ENCODE measurements at regions not wholly inside any gene's neighbourhood (a gene's known extent, or its start where the extent isn't known, plus 50 kb on each side); places are given as distances from the start of the nearest gene placed in this dataset.
A peak's percentile ranks its signal among the peaks of the same experiment; 100 is the strongest.
"Not testable (repeated sequence)": the region's sequence is repeated elsewhere in the genome, so short reads cannot be mapped to it uniquely, and the experiment has no call there.

DNA sequence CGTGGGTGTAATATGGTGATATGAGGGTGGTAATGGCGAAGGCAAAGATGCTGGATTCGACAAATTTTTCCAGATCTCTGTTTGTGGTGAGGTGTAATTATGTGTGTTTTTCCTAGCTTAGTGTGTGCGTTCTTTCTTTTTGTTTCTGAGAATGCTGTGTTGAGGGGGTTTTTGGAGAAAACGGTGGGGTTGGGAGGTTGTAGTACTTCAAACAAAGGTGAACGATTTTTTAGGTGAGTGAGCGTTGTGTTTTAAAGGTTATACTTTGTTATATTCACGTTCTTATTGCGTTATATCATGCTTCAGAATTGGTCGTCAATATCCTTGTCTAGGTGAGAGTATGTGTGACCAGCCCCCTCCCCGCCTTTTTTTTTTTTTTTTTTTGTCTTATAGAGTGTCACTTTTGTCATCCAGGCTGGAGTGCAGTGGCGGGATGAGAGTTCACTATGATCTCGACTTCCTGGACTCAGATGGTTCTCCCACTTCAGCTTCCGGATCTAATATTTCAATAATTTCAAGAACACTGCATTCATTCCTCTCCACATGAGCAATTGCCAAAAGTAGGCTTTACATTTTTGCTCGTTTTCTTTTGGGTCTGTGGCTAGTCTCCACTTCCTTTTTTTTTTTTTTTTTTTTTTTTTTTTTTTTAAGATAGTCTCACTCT lies 82.2 kb upstream of the RNU2-1 start:
- no peak for DNase-seq (ENCODE audit: low spot score)

DNA sequence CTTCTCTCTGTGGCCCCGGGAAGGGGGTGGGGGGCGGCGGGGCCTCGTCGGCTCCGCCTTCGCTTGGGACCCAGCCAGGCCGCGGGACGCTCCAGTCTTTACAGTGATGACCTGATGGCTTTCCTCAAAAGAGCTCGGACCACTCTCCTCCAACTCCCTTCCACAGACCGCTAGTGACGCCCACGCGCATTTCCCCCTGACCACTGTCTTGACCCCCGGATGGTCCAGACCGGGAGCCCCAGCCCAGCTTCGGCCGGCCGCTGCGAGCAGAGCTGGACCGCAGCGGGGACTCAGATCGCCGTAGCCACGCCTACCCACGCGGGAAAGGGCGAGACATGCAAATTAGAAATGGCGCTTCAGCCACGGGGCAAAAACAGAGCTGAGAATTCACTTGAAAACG lies 81.6 kb upstream of the RNU2-1 start:
- DNase-seq (ENCODE audit: low spot score) = no peak

DNA sequence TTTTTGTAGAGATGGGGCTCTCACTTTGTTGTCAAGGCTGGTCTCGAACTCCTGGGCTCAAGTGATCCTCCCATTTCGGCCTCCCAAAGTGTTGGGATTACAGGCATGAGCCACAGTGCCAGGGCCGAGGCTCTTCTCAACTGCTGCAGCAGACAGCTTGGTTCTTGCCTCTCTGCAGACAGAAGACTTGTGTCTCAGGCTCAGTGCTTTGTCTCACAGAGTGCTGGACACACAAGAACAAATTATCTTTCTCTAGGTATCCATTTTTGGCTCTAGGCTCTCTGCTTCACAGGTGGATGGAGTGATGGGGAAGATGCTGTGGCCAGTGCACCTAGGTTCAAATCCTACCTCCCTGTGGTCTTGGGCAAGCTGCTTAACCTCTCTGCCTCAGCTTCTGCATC lies 80.8 kb upstream of the RNU2-1 start:
- DNase-seq (ENCODE audit: low spot score) = peak; percentile 49

DNA sequence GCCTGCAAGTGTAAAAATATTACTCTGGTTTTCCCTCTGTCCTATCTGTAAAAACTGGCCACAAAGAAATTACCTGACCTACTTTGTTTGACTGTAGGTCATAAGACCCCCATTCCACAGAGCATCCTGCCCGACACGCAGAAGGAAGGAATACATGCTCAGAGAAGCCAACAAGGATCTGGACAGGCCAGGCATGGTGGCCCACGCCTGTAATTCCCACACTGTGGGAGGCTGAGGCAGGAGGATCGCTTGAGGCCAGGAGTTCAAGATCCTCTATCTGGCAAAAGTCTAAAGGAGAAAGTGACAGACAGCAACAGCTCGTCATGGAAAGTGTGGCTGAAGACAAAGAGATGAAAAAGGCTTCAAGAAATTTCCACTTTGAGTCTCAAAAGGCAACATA lies 78.2 kb upstream of the RNU2-1 start:
- no peak for DNase-seq (ENCODE audit: low spot score)

DNA sequence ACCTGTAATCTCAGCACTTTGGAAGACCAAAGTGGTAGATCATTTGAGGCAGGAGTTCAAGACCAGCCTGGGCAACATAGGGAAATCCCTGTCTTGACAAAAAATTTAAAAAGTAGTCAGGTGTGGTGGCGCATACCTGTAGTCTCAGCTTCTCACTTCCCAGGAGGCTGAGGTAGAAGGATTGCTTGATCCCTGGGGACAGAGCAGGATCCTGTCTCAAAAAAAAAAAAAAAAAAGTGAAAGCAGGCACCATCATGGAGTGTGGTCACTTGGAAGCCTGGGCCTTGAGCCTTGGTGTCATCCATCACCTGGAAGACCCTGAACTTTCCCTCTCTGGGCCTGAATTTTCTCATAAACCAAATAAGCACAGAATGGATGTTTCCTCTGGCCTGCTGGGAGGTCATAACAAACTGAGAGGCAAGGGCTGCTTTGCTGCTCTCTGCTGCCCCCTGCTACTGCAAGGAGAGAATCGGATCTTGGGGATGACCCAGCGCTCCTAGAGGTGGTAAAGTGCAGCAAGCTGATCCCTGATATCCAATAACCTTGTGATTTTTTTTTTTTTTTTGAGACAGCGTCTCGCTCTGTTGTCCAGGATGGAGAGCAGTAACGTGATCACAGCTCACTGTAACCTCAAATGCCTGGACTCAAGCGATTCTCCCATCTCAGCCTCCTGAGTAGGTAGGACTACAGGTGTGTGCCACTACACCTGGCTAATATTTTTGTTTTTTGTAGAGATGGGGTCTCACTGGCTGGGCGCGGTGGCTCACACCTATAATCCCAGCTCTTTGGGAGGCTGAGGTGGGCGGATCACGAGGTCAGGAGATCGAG lies 75.9 kb upstream of the RNU2-1 start:
- DNase-seq (ENCODE audit: low spot score) = peak; percentile 68

DNA sequence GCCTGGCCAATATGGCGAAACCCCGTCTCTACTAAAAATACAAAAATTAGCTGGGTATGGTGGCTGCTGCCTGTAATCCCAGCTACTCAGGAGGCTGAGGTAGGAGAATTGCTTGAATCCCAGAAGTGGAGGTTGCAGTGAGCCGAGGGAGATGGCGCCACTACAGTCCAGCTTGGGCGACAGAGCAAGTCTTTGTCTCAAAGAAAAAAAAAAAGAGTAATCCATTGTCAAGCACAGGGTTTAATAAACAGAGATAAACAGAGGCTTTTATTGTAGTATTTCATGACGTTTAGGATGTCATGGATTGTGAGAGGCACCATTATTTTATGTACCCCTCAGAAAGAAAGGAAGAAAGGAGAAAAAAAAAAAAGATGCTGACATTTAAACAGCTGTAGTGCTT lies 75.2 kb upstream of the RNU2-1 start:
- DNase-seq (ENCODE audit: low spot score) = no peak

DNA sequence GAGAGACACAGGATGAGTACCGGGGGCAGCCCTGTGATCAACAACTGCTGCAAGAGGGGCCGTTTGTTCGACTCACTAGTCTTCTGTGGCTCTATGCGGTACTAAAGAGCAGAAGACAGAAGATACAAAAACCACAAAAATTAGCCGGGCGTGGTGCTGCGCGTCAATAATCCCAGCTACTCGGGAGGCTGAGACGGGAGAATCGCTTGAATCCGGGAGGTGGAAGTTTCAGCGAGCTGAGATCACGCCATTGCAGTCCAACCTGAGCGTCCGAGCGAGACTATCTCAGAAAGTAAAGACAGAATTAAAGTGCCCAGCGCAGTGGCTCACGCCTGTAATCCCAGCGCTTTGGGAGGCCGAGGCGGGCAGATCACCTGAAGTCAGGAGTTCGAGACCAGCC lies 71.0 kb upstream of the RNU2-1 start:
- DNase-seq (ENCODE audit: low spot score) = not testable (repeated sequence)

DNA sequence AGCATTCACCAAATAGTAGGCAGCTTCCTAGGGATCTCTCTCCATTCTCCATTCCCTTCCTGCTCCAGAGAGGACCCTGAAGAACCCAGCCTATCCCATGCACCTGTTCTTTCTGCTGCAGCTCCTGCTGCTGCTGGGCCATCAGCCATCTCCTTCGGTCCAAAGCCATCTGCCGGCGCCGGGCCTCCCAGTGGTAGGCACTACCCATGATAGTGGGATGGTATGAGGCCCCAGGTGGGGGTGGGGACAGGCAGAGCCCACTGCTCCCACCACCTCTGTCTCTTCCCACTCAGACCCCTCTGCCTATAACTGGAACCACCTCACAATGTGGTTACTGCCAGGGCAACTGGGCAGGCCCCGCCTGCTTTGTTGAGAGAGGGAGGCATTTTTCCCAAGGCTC lies 69.3 kb upstream of the RNU2-1 start:
- DNase-seq (ENCODE audit: low spot score) = not testable (repeated sequence)

DNA sequence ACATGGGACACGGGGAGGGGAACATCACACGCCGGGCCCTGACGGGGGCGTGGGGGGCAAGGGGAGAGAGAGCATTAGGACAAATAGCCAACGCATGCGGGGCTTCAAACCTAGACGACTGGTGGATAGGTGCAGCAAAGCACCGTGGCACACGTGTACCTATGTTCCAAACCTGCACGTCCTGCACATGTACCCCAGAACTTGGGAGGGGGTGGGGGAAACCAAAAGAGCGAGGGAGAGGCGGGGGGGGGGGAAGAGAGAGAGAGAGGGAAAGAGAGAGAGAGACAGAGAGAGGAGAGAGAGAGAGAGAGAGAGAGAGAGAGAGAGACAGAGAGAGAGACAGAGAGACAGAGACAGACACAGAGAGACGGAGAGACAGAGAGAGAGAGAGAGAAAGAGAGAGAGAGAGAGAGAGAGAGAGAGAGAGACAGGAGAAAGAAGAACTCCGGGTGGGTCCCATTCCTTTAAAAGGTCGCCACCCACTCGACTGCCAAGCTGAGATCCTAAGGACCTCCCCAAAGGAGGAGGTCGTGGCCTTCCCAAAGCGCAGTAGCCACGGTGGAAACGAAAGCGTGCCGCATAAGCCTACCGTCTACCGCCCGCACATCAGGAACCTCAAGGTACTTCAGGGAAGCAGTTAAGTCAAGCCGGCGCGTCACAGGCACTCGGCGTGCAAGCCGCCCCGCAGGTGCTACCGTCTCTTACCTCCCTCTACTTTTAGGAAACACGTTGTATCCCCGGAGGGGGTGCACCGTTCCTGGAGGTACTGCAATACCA lies 65.7 kb upstream of the RNU2-1 start:
- not testable (repeated sequence) for DNase-seq (ENCODE audit: low spot score)

DNA sequence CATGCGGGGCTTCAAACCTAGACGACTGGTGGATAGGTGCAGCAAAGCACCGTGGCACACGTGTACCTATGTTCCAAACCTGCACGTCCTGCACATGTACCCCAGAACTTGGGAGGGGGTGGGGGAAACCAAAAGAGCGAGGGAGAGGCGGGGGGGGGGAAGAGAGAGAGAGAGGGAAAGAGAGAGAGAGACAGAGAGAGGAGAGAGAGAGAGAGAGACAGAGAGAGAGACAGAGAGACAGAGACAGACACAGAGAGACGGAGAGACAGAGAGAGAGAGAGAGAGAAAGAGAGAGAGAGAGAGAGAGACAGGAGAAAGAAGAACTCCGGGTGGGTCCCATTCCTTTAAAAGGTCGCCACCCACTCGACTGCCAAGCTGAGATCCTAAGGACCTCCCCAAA lies 55.9 kb upstream of the RNU2-1 start:
- not testable (repeated sequence) for DNase-seq (ENCODE audit: low spot score)

DNA sequence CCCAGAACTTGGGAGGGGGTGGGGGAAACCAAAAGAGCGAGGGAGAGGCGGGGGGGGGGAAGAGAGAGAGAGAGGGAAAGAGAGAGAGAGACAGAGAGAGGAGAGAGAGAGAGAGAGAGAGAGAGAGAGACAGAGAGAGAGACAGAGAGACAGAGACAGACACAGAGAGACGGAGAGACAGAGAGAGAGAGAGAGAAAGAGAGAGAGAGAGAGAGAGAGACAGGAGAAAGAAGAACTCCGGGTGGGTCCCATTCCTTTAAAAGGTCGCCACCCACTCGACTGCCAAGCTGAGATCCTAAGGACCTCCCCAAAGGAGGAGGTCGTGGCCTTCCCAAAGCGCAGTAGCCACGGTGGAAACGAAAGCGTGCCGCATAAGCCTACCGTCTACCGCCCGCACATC lies 49.8 kb upstream of the RNU2-1 start:
- not testable (repeated sequence) for DNase-seq (ENCODE audit: low spot score)

Small RNA genes lying in the stretch of these regions (small RNA-seq; reads per million reads assigned to genes)
- gene RF00004 = 0 reads per million in 2 experiments
